ENCODE measurements at regions not wholly inside any gene's neighbourhood (a gene's known extent, or its start where the extent isn't known, plus 50 kb on each side); places are given as distances from the start of the nearest gene placed in this dataset.

- Histone ChIP-seq H3K9ac (ENCODE audit: insufficient read depth, low read length, poor library complexity, severe bottlenecking) (no peak overlapping the region), H3K27ac (ENCODE audit: low read depth in 1 of 2, low read length in 2 of 2) (no peak overlapping the region), H3K4me1 (ENCODE audit: control insufficient read depth in 1 of 2, insufficient read depth in 2 of 2, low read length in 2 of 2) (no peaks in the 10 kb centered on the region), H3K9me3 (replicated peaks in 1 of 2; ENCODE audit: control insufficient read depth in 1 of 2, insufficient read depth in 1 of 2, low read length in 2 of 2) (peaks cover 0 to 1% of the 10 kb centered on the region in 2 donors), H3K36me3 (replicated peaks in 1 of 2; ENCODE audit: control insufficient read depth in 1 of 2, insufficient read depth in 2 of 2, low read length in 2 of 2) (no peaks in the 10 kb centered on the region), H2AFZ (ENCODE audit: insufficient read depth, low read depth, low read length, poor library complexity, severe bottlenecking) (no peak overlapping the region), H4K20me1 (ENCODE audit: insufficient read depth, low read length) (no peaks in the 10 kb centered on the region), H3K4me2 (replicated peaks; ENCODE audit: extremely low read depth, low read length, poor library complexity, severe bottlenecking) (no peak overlapping the region), H3K4me3 (replicated peaks in 1 of 3; ENCODE audit: low read depth in 2 of 3, low read length in 3 of 3) (no peak overlapping the region), H3K27me3 (ENCODE audit: control insufficient read depth in 2 of 2, insufficient read depth in 2 of 2, low read length in 2 of 2) (no peaks in the 10 kb centered on the region), H3K79me2 (ENCODE audit: insufficient read depth, low read length) (no peaks in the 10 kb centered on the region)
- H3K4me3 Mint-ChIP-seq, result no peak overlapping the region
- no peak for DNase-seq
- intact Hi-C loops (cut with micrococcal nuclease), result no loop called here
- no peak overlapping the region for H3K27ac Mint-ChIP-seq
- peaks cover 0 to 7% (median 2%) of the 10 kb centered on the region in 7 donors for H3K9me3 Mint-ChIP-seq
- H3K27me3 Mint-ChIP-seq (ENCODE audit: low read depth in 3 of 3), result peaks cover 0 to 1% (median 1%) of the 10 kb centered on the region in 3 donors
- H3K36me3 Mint-ChIP-seq, result no peaks in the 10 kb centered on the region
- TF ChIP-seq CTCF (IDR thresholded peaks at IDR 0.05), result no peak
- no CpG with 5 or more reads among the region's 3 CpGs for WGBS (ENCODE audit: insufficient coverage)
- H3K4me1 Mint-ChIP-seq, result no peaks in the 10 kb centered on the region
These were observed 217.5 kb upstream of the RIOK2 start for GRCh38 chr5:97400537-97400936.

- Histone ChIP-seq H3K4me3 (replicated peaks in 1 of 3; ENCODE audit: low read depth in 2 of 3, low read length in 3 of 3) (no peak overlapping the region), H2AFZ (ENCODE audit: insufficient read depth, low read depth, low read length, poor library complexity, severe bottlenecking) (no peak overlapping the region), H3K4me2 (replicated peaks; ENCODE audit: extremely low read depth, low read length, poor library complexity, severe bottlenecking) (no peak overlapping the region), H4K20me1 (ENCODE audit: insufficient read depth, low read length) (no peaks in the 10 kb centered on the region), H3K4me1 (ENCODE audit: control insufficient read depth in 1 of 2, insufficient read depth in 2 of 2, low read length in 2 of 2) (no peaks in the 10 kb centered on the region), H3K9me3 (replicated peaks in 1 of 2; ENCODE audit: control insufficient read depth in 1 of 2, insufficient read depth in 1 of 2, low read length in 2 of 2) (peaks cover 9 to 23% of the 10 kb centered on the region in 2 donors), H3K9ac (ENCODE audit: insufficient read depth, low read length, poor library complexity, severe bottlenecking) (no peak overlapping the region), H3K27me3 (ENCODE audit: control insufficient read depth in 2 of 2, insufficient read depth in 2 of 2, low read length in 2 of 2) (no peaks in the 10 kb centered on the region), H3K79me2 (ENCODE audit: insufficient read depth, low read length) (no peaks in the 10 kb centered on the region), H3K27ac (ENCODE audit: low read depth in 1 of 2, low read length in 2 of 2) (no peak overlapping the region), H3K36me3 (replicated peaks in 1 of 2; ENCODE audit: control insufficient read depth in 1 of 2, insufficient read depth in 2 of 2, low read length in 2 of 2) (no peaks in the 10 kb centered on the region)
- no peak for DNase-seq
- no peak for TF ChIP-seq CTCF (IDR thresholded peaks at IDR 0.05)
- Mint-ChIP-seq H3K4me1 (no peaks in the 10 kb centered on the region), H3K4me3 (no peak overlapping the region), H3K9me3 (peaks cover 2 to 26% (median 13%) of the 10 kb centered on the region in 7 donors), H3K27ac (no peak overlapping the region), H3K36me3 (no peaks in the 10 kb centered on the region), H3K27me3 (ENCODE audit: low read depth in 3 of 3) (peaks cover 0 to 6% (median 3%) of the 10 kb centered on the region in 3 donors)
- WGBS (ENCODE audit: insufficient coverage), result 78% methylated on average over 1 of the region's 9 CpGs
- intact Hi-C loops (cut with micrococcal nuclease), result no loop called here
These were observed 222.9 kb upstream of the RIOK2 start for GRCh38 chr5:97405941-97406340.
